Spleen (tissue), 7 donors: ENCODE measurements at regions not wholly inside any gene's neighbourhood (a gene's known extent, or its start where the extent isn't known, plus 50 kb on each side); places are given as distances from the start of the nearest gene placed in this dataset.

Experiments used
- POLR2A ChIP-seq, 3 donors: fragments of 450-650 bp; IDR thresholded peaks; one replicate each; pipeline ENCODE4 v1.5.1; 2017; ENCODE audit warnings: antibody characterized with exemption in 3 of 3, mild to moderate bottlenecking in 1 of 3
- TF ChIP-seq, protein P1 (sequence below), 11 experiments: fragments of 200-600 bp in 7 of 11; fragments of 450-650 bp in 4 of 11; sonication (generic) in 4 of 11; IDR thresholded peaks in 8 of 11; conservative IDR thresholded peaks in 3 of 11; 1 replicate in 7 of 11; 2 replicates in 4 of 11; pipeline versions ENCODE4 v1.4.0 to v1.8.0; 2016 to 2021; ENCODE audit warnings: antibody characterized with exemption in 11 of 11, inconsistent platforms in 4 of 11, mild to moderate bottlenecking in 1 of 11
- donor health status: DM: no; HTN: no; CAD: no; lungs with moderate emphysema.
- donor health status: DM: no; HTN: no; CAD: no.
- donor health status: DM: no; HTN: no; CAD: no.

DNA sequence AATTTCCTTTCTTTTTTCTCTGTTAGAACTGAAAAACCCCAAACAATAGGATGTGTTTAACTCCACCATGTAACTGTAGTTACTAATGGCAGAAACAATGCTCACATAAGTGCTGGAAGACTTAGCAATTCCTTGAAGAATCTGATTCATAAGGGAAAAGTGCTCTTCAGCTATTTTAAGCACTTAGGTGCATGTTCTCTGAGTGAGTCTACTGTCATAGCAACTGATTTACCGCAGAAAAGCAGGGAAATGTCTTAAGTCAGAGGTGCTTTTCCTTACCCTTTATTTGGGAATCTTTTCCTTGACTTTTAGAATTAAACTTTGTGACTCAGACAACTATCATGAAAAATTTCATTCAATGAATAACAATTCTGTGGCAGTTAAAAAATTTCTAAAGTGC, 65.4 kb upstream of the NABP1 start:
- no peak for TF ChIP-seq POLR2A (IDR thresholded peaks at IDR 0.05)
- TF ChIP-seq, protein P1, sequence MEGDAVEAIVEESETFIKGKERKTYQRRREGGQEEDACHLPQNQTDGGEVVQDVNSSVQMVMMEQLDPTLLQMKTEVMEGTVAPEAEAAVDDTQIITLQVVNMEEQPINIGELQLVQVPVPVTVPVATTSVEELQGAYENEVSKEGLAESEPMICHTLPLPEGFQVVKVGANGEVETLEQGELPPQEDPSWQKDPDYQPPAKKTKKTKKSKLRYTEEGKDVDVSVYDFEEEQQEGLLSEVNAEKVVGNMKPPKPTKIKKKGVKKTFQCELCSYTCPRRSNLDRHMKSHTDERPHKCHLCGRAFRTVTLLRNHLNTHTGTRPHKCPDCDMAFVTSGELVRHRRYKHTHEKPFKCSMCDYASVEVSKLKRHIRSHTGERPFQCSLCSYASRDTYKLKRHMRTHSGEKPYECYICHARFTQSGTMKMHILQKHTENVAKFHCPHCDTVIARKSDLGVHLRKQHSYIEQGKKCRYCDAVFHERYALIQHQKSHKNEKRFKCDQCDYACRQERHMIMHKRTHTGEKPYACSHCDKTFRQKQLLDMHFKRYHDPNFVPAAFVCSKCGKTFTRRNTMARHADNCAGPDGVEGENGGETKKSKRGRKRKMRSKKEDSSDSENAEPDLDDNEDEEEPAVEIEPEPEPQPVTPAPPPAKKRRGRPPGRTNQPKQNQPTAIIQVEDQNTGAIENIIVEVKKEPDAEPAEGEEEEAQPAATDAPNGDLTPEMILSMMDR (IDR thresholded peaks at IDR 0.05 in 8 of 11, conservative IDR thresholded peaks at IDR 0.05 in 3 of 11): no peak
